ENCODE measurements at regions not wholly inside any gene's neighbourhood (a gene's known extent, or its start where the extent isn't known, plus 50 kb on each side); places are given as distances from the start of the nearest gene placed in this dataset.

- Mint-ChIP-seq H3K27ac (no peak overlapping the region), H3K4me1 (no peaks in the 10 kb centered on the region), H3K4me3 (no peak overlapping the region), H3K36me3 (no peaks in the 10 kb centered on the region), H3K27me3 (peaks cover 2% of the 10 kb centered on the region), H3K9me3 (no peaks in the 10 kb centered on the region)
- DNase-seq: no peak
- CTCF ChIA-PET: no interaction called here
Measured at GRCh38 chr3:30193625-30194044, 412.8 kb upstream of the TGFBR2 start.

GRCh38 chr3:30195352-30195751 is 411.0 kb upstream of the TGFBR2 start:
- Mint-ChIP-seq H3K27ac (no peak overlapping the region), H3K4me3 (no peak overlapping the region)
- CTCF ChIA-PET: interaction anchor here (4.8 kb wide), 1 partner anchor 153 kb away, joined by 59 read pairs; no protein-coding TSS in a partner anchor

GRCh38 chr3:30198162-30198561 is 408.2 kb upstream of the TGFBR2 start:
- DNase-seq: no peak
- no peak overlapping the region for H3K27ac Mint-ChIP-seq
- H3K27me3 Mint-ChIP-seq: no peaks in the 10 kb centered on the region
- H3K36me3 Mint-ChIP-seq: no peaks in the 10 kb centered on the region
- no peak overlapping the region for H3K4me3 Mint-ChIP-seq
- CTCF ChIA-PET: interaction anchor here (0.7 to 4.8 kb wide), 26 partner anchors 11 to 1283 kb away, joined by 3 to 59 read pairs (median 4); no protein-coding TSS in a partner anchor
- peaks cover 2% of the 10 kb centered on the region for H3K4me1 Mint-ChIP-seq
- peaks cover 3% of the 10 kb centered on the region for H3K9me3 Mint-ChIP-seq

More at GRCh38 chr3:30195352-30195751, 411.0 kb upstream of the TGFBR2 start:
- Mint-ChIP-seq H3K36me3 (no peaks in the 10 kb centered on the region), H3K9me3 (no peaks in the 10 kb centered on the region), H3K4me1 (peaks cover 2% of the 10 kb centered on the region), H3K27me3 (no peaks in the 10 kb centered on the region)
- DNase-seq: no peak

GRCh38 chr3:30199096-30199759 is 407.2 kb upstream of the TGFBR2 start:
- H3K9me3 Mint-ChIP-seq: peaks cover 3% of the 10 kb centered on the region
- no peaks in the 10 kb centered on the region for H3K27me3 Mint-ChIP-seq
- H3K4me1 Mint-ChIP-seq: peaks cover 2% of the 10 kb centered on the region
- CTCF ChIA-PET: interaction anchor here (0.6 to 4.8 kb wide), 29 partner anchors 8 to 545 kb away, joined by 3 to 59 read pairs (median 4); no protein-coding TSS in a partner anchor
- H3K4me3 Mint-ChIP-seq: no peak overlapping the region
- no peaks in the 10 kb centered on the region for H3K36me3 Mint-ChIP-seq
- no peak overlapping the region for H3K27ac Mint-ChIP-seq
- DNase-seq: peak; percentile 80

- H3K36me3 Mint-ChIP-seq: no peaks in the 10 kb centered on the region
- peaks cover 2% of the 10 kb centered on the region for H3K4me1 Mint-ChIP-seq
- no peak for DNase-seq
- no peak overlapping the region for H3K4me3 Mint-ChIP-seq
- H3K27me3 Mint-ChIP-seq: no peaks in the 10 kb centered on the region
- peaks cover 3% of the 10 kb centered on the region for H3K9me3 Mint-ChIP-seq
- CTCF ChIA-PET: interaction anchor here (0.7 to 4.8 kb wide), 12 partner anchors 9 to 544 kb away, joined by 3 to 59 read pairs (median 4); no protein-coding TSS in a partner anchor
- no peak overlapping the region for H3K27ac Mint-ChIP-seq
Measured at GRCh38 chr3:30199855-30200254, 406.5 kb upstream of the TGFBR2 start.

- H3K4me3 Mint-ChIP-seq: no peak overlapping the region
- no peak overlapping the region for H3K27ac Mint-ChIP-seq
- CTCF ChIA-PET: interaction anchor here (0.9 kb wide), 1 partner anchor 159 kb away, joined by 4 read pairs; no protein-coding TSS in a partner anchor
- no peaks in the 10 kb centered on the region for H3K36me3 Mint-ChIP-seq
- H3K9me3 Mint-ChIP-seq: peaks cover 3% of the 10 kb centered on the region
- no peaks in the 10 kb centered on the region for H3K27me3 Mint-ChIP-seq
- no peak for DNase-seq
- H3K4me1 Mint-ChIP-seq: peaks cover 12% of the 10 kb centered on the region
Measured at GRCh38 chr3:30201715-30202114, 404.7 kb upstream of the TGFBR2 start.

GRCh38 chr3:30203301-30203700 is 403.1 kb upstream of the TGFBR2 start:
- CTCF ChIA-PET: no interaction called here
- Mint-ChIP-seq H3K4me3 (no peak overlapping the region), H3K36me3 (no peaks in the 10 kb centered on the region), H3K27me3 (no peaks in the 10 kb centered on the region), H3K9me3 (peaks cover 3% of the 10 kb centered on the region), H3K27ac (no peak overlapping the region), H3K4me1 (peaks cover 13% of the 10 kb centered on the region)
- no peak for DNase-seq

- Mint-ChIP-seq H3K4me3 (no peak overlapping the region), H3K9me3 (peaks cover 3% of the 10 kb centered on the region), H3K4me1 (peaks cover 13% of the 10 kb centered on the region), H3K36me3 (no peaks in the 10 kb centered on the region), H3K27me3 (no peaks in the 10 kb centered on the region), H3K27ac (no peak overlapping the region)
- CTCF ChIA-PET: no interaction called here
- DNase-seq: no peak
Measured at GRCh38 chr3:30204126-30204525, 402.3 kb upstream of the TGFBR2 start.

- Mint-ChIP-seq H3K27ac (no peak overlapping the region), H3K4me1 (peaks cover 22% of the 10 kb centered on the region), H3K27me3 (no peaks in the 10 kb centered on the region), H3K9me3 (peaks cover 4% of the 10 kb centered on the region), H3K4me3 (no peak overlapping the region), H3K36me3 (peaks cover 7% of the 10 kb centered on the region)
- CTCF ChIA-PET: interaction anchor here (0.6 to 0.9 kb wide), 3 partner anchors 18 to 33 kb away, joined by 3 to 4 read pairs (median 3); no protein-coding TSS in a partner anchor
- no peak for DNase-seq
Measured at GRCh38 chr3:30206051-30206450, 400.4 kb upstream of the TGFBR2 start.

GRCh38 chr3:30221619-30222018 is 384.8 kb upstream of the TGFBR2 start:
- peak; percentile 26 for DNase-seq

GRCh38 chr3:30222441-30222840 is 384.0 kb upstream of the TGFBR2 start:
- H3K9me3 Mint-ChIP-seq: peaks cover 9% of the 10 kb centered on the region
- DNase-seq: no peak
- no peak overlapping the region for H3K4me3 Mint-ChIP-seq
- no peaks in the 10 kb centered on the region for H3K27me3 Mint-ChIP-seq
- CTCF ChIA-PET: interaction anchor here (1.1 kb wide), 1 partner anchor 25 kb away, joined by 3 read pairs; no protein-coding TSS in a partner anchor
- H3K27ac Mint-ChIP-seq: no peak overlapping the region
- peaks cover 48% of the 10 kb centered on the region for H3K4me1 Mint-ChIP-seq
- peaks cover 6% of the 10 kb centered on the region for H3K36me3 Mint-ChIP-seq

More at GRCh38 chr3:30221619-30222018, 384.8 kb upstream of the TGFBR2 start:
- H3K9me3 Mint-ChIP-seq: peaks cover 9% of the 10 kb centered on the region
- CTCF ChIA-PET: no interaction called here
- peaks cover 41% of the 10 kb centered on the region for H3K4me1 Mint-ChIP-seq
- no peak overlapping the region for H3K27ac Mint-ChIP-seq
- no peaks in the 10 kb centered on the region for H3K27me3 Mint-ChIP-seq
- H3K4me3 Mint-ChIP-seq: no peak overlapping the region
- H3K36me3 Mint-ChIP-seq: peaks cover 3% of the 10 kb centered on the region

- H3K27me3 Mint-ChIP-seq: no peaks in the 10 kb centered on the region
- CTCF ChIA-PET: interaction anchor here (1.2 kb wide), 1 partner anchor 27 kb away, joined by 6 read pairs; no protein-coding TSS in a partner anchor
- DNase-seq: no peak
- no peak overlapping the region for H3K4me3 Mint-ChIP-seq
- no peak overlapping the region for H3K27ac Mint-ChIP-seq
- H3K4me1 Mint-ChIP-seq: peaks cover 61% of the 10 kb centered on the region
- H3K36me3 Mint-ChIP-seq: peaks cover 13% of the 10 kb centered on the region
- peaks cover 10% of the 10 kb centered on the region for H3K9me3 Mint-ChIP-seq
Measured at GRCh38 chr3:30225021-30225420, 381.4 kb upstream of the TGFBR2 start.

- peaks cover 55% of the 10 kb centered on the region for H3K4me1 Mint-ChIP-seq
- H3K9me3 Mint-ChIP-seq: peaks cover 10% of the 10 kb centered on the region
- CTCF ChIA-PET: interaction anchor here (1.2 kb wide), 1 partner anchor 29 kb away, joined by 6 read pairs; no protein-coding TSS in a partner anchor
- H3K27me3 Mint-ChIP-seq: no peaks in the 10 kb centered on the region
- no peak overlapping the region for H3K4me3 Mint-ChIP-seq
- no peak for DNase-seq
- H3K27ac Mint-ChIP-seq: no peak overlapping the region
- peaks cover 13% of the 10 kb centered on the region for H3K36me3 Mint-ChIP-seq
Measured at GRCh38 chr3:30226601-30227151, 379.7 kb upstream of the TGFBR2 start.

GRCh38 chr3:30227571-30228301 is 378.7 kb upstream of the TGFBR2 start:
- Mint-ChIP-seq H3K9me3 (peaks cover 10% of the 10 kb centered on the region), H3K4me3 (no peak overlapping the region), H3K27me3 (no peaks in the 10 kb centered on the region), H3K4me1 (peaks cover 47% of the 10 kb centered on the region), H3K27ac (peak overlapping the region; percentile 75), H3K36me3 (peaks cover 13% of the 10 kb centered on the region)
- no peak for DNase-seq
- CTCF ChIA-PET: no interaction called here
